ENCODE measurements at regions not wholly inside any gene's neighbourhood (a gene's known extent, or its start where the extent isn't known, plus 50 kb on each side); places are given as distances from the start of the nearest gene placed in this dataset.

- DNase-seq: no peak
Observed at GRCh38 chr18:75526038-75526437, 98.5 kb upstream of the SMIM21 start.

- no peak for DNase-seq
Observed at GRCh38 chr18:75525331-75525730, 97.8 kb upstream of the SMIM21 start.

- no peak for DNase-seq
Observed at GRCh38 chr18:75524841-75525240, 97.3 kb upstream of the SMIM21 start.

- DNase-seq: no peak
Observed at GRCh38 chr18:75524181-75524580, 96.7 kb upstream of the SMIM21 start.

GRCh38 chr18:75521816-75522215, 94.3 kb upstream of the SMIM21 start:
- DNase-seq: no peak

- DNase-seq: no peak
Observed at GRCh38 chr18:75518007-75518406, 90.5 kb upstream of the SMIM21 start.

- DNase-seq: no peak
Observed at GRCh38 chr18:75517286-75517685, 89.8 kb upstream of the SMIM21 start.

- DNase-seq: peak in 1 of 2 donors; percentile 2
Observed at GRCh38 chr18:75507636-75508035, 80.1 kb upstream of the SMIM21 start.

GRCh38 chr18:75506913-75507312, 79.4 kb upstream of the SMIM21 start:
- no peak for DNase-seq

GRCh38 chr18:75504469-75504868, 77.0 kb upstream of the SMIM21 start:
- DNase-seq: no peak

GRCh38 chr18:75503615-75504014, 76.1 kb upstream of the SMIM21 start:
- no peak for DNase-seq

- no peak for DNase-seq
Observed at GRCh38 chr18:75502286-75502685, 74.8 kb upstream of the SMIM21 start.

- DNase-seq: no peak
Observed at GRCh38 chr18:75500545-75500944, 73.0 kb upstream of the SMIM21 start.

GRCh38 chr18:75497576-75498235, 70.2 kb upstream of the SMIM21 start:
- DNase-seq: no peak

GRCh38 chr18:75496151-75496550, 68.6 kb upstream of the SMIM21 start:
- DNase-seq: no peak

- DNase-seq: no peak
Observed at GRCh38 chr18:75492852-75493251, 65.3 kb upstream of the SMIM21 start.

- DNase-seq: no peak
Observed at GRCh38 chr18:75491361-75491760, 63.9 kb upstream of the SMIM21 start.

GRCh38 chr18:75489493-75490190, 62.1 kb upstream of the SMIM21 start:
- DNase-seq: no peak

GRCh38 chr18:75483662-75484061, 56.2 kb upstream of the SMIM21 start:
- no peak for DNase-seq

- DNase-seq: no peak
Observed at GRCh38 chr18:75482880-75483279, 55.4 kb upstream of the SMIM21 start.

- DNase-seq: no peak
Observed at GRCh38 chr18:75480487-75480886, 53.0 kb upstream of the SMIM21 start.

- peak; percentile 46 for DNase-seq
Observed at GRCh38 chr18:75478996-75479880, 51.7 kb upstream of the SMIM21 start.

- DNase-seq: peak; percentile 81 to 82
Observed at GRCh38 chr18:75477900-75478299, 50.4 kb upstream of the SMIM21 start.

Measured in inflammatory macrophage (primary cell).